Glutamatergic neuron (in vitro differentiated cells): ENCODE measurements at regions not wholly inside any gene's neighbourhood (a gene's known extent, or its start where the extent isn't known, plus 50 kb on each side); places are given as distances from the start of the nearest gene placed in this dataset.

ENCODE experiments used
- DNase-seq: peaks from one replicate; pipeline ENCODE4 v3.0.0; 2022
- H3K27ac Mint-ChIP-seq: one replicate; pipeline ENCODE4 v1.8.0; 2020; ENCODE audit warnings: mild to moderate bottlenecking, mixed read lengths, inconsistent platforms; ENCODE audit not compliant: unreplicated experiment
- H3K27me3 Mint-ChIP-seq: one replicate; pipeline ENCODE4 v1.8.0; 2020; ENCODE audit warnings: mild to moderate bottlenecking, moderate library complexity, mixed read lengths, inconsistent platforms; ENCODE audit not compliant: unreplicated experiment
- H3K36me3 Mint-ChIP-seq: one replicate; pipeline ENCODE4 v1.8.0; 2020; ENCODE audit warnings: mild to moderate bottlenecking, mixed read lengths, inconsistent platforms; ENCODE audit not compliant: unreplicated experiment
- H3K4me1 Mint-ChIP-seq: one replicate; pipeline ENCODE4 v1.8.0; 2020; ENCODE audit warnings: mild to moderate bottlenecking, low read depth, mixed read lengths, inconsistent platforms; ENCODE audit not compliant: unreplicated experiment
- H3K4me3 Mint-ChIP-seq: one replicate; pipeline ENCODE4 v1.8.0; 2020; ENCODE audit warnings: mild to moderate bottlenecking, mixed read lengths, inconsistent platforms; ENCODE audit not compliant: unreplicated experiment
- H3K9me3 Mint-ChIP-seq: one replicate; pipeline ENCODE4 v1.8.0; 2020; ENCODE audit warnings: mild to moderate bottlenecking, moderate library complexity, mixed read lengths, inconsistent platforms; ENCODE audit not compliant: unreplicated experiment
- CTCF ChIP-seq: fragments of 200-600 bp; sonication (generic); IDR thresholded peaks from one replicate; pipeline ENCODE4 v1.5.0; 2021; ENCODE audit not compliant: partially characterized antibody, unreplicated experiment

DNA sequence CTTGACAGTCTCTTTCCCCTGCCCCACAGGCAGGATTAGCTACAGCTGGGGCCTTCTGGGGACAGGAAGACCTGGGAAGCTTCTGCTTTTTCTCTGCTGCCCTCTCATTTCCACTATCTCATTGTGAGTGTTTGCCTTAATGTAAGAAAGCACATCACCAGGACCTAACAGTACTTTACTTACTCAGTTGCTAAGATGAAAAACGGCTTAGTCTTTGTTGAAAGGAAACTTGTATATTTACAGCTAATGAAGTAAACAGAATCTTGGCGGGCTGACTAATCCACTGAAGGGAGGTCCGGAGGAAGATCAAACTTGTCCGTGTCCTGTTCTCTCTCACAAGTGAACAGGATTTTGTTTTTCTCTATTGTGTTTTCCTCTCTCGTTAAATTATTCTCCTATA is 128.6 kb downstream of the SOD2 start:
- TF ChIP-seq CTCF, result no peak
- Mint-ChIP-seq H3K36me3 (no peaks in the 10 kb centered on the region), H3K27me3 (no peaks in the 10 kb centered on the region), H3K9me3 (no peaks in the 10 kb centered on the region), H3K4me1 (peaks cover 8% of the 10 kb centered on the region), H3K4me3 (no peak overlapping the region), H3K27ac (no peak overlapping the region)
- no peak for DNase-seq

GRCh38 chr6:159557031-159557430 is 136.0 kb downstream of the SOD2 start:
- H3K36me3 Mint-ChIP-seq, result no peaks in the 10 kb centered on the region
- H3K27me3 Mint-ChIP-seq, result no peaks in the 10 kb centered on the region
- H3K9me3 Mint-ChIP-seq, result no peaks in the 10 kb centered on the region

GRCh38 chr6:159555082-159555875 is 137.8 kb downstream of the SOD2 start:
- no peaks in the 10 kb centered on the region for H3K36me3 Mint-ChIP-seq
- no peak for DNase-seq
- no peak overlapping the region for H3K4me3 Mint-ChIP-seq
- no peak for TF ChIP-seq CTCF
- no peak overlapping the region for H3K27ac Mint-ChIP-seq
- peaks cover 5% of the 10 kb centered on the region for H3K4me1 Mint-ChIP-seq
- H3K9me3 Mint-ChIP-seq, result no peaks in the 10 kb centered on the region
- no peaks in the 10 kb centered on the region for H3K27me3 Mint-ChIP-seq

More at GRCh38 chr6:159557031-159557430, 136.0 kb downstream of the SOD2 start:
- H3K4me3 Mint-ChIP-seq, result no peak overlapping the region
- H3K4me1 Mint-ChIP-seq, result peaks cover 5% of the 10 kb centered on the region
- H3K27ac Mint-ChIP-seq, result no peak overlapping the region
- TF ChIP-seq CTCF, result no peak
- no peak for DNase-seq

- Mint-ChIP-seq H3K4me1 (peaks cover 6% of the 10 kb centered on the region), H3K9me3 (peaks cover 2% of the 10 kb centered on the region), H3K27me3 (peaks cover 6% of the 10 kb centered on the region), H3K4me3 (no peak overlapping the region), H3K36me3 (no peaks in the 10 kb centered on the region), H3K27ac (no peak overlapping the region)
- no peak for DNase-seq
- no peak for TF ChIP-seq CTCF
Observed at GRCh38 chr6:159541296-159541695, 151.7 kb downstream of the SOD2 start.

DNA sequence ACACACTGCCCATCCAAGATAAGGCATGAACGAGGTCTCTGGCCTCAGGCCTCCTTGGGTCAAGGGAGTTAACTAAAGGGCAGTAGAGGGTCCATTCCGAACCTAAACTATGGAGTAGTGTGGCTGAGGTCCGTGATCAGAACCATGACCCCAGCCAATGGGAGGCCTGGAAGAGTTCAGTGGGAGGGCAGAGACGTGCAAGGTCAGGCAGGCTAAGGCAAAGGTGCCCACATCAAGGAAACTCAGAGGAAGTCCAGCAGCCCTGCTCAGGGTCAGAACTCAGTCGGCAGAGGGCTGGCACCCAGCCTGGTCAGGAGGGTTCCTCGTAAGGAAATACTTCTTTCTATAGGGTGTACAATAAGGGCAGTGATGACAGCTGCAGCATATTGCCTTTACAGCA is 152.2 kb downstream of the SOD2 start:
- Mint-ChIP-seq H3K27me3 (peaks cover 6% of the 10 kb centered on the region), H3K4me3 (no peak overlapping the region), H3K36me3 (no peaks in the 10 kb centered on the region), H3K9me3 (peaks cover 2% of the 10 kb centered on the region), H3K27ac (no peak overlapping the region), H3K4me1 (peaks cover 6% of the 10 kb centered on the region)
- DNase-seq, result no peak
- TF ChIP-seq CTCF, result no peak
